ENCODE measurements at regions not wholly inside any gene's neighbourhood (a gene's known extent, or its start where the extent isn't known, plus 50 kb on each side); places are given as distances from the start of the nearest gene placed in this dataset.

GRCh38 chr10:43897765-43898419, 249.2 kb upstream of the ZNF32 start:
- DNase-seq: no peak
- intact Hi-C loops (cut with DNase I): no loop called here

- DNase-seq: no peak
- intact Hi-C loops (cut with DNase I): no loop called here
Measured at GRCh38 chr10:43892062-43892770, 243.5 kb upstream of the ZNF32 start.

GRCh38 chr10:43891241-43891640, 242.6 kb upstream of the ZNF32 start:
- intact Hi-C loops (cut with DNase I): no loop called here
- no peak for DNase-seq

- intact Hi-C loops (cut with DNase I): no loop called here
- no peak for DNase-seq
Measured at GRCh38 chr10:43890124-43890523, 241.4 kb upstream of the ZNF32 start.

GRCh38 chr10:43888586-43888985, 239.9 kb upstream of the ZNF32 start:
- no peak for DNase-seq
- intact Hi-C loops (cut with DNase I): no loop called here

- DNase-seq: no peak
- intact Hi-C loops (cut with DNase I): no loop called here
Measured at GRCh38 chr10:43885842-43886241, 237.2 kb upstream of the ZNF32 start.

GRCh38 chr10:43885252-43885651, 236.6 kb upstream of the ZNF32 start:
- intact Hi-C loops (cut with DNase I): no loop called here
- no peak for DNase-seq

- intact Hi-C loops (cut with DNase I): no loop called here
- no peak for DNase-seq
Measured at GRCh38 chr10:43884501-43885105, 235.9 kb upstream of the ZNF32 start.

GRCh38 chr10:43882711-43883110, 234.0 kb upstream of the ZNF32 start:
- DNase-seq: no peak

GRCh38 chr10:43881657-43882056, 233.0 kb upstream of the ZNF32 start:
- intact Hi-C loops (cut with DNase I): no loop called here
- DNase-seq: no peak

More at GRCh38 chr10:43882711-43883110, 234.0 kb upstream of the ZNF32 start:
- intact Hi-C loops (cut with DNase I): no loop called here

- no peak for DNase-seq
- intact Hi-C loops (cut with DNase I): no loop called here
Measured at GRCh38 chr10:43880160-43880559, 231.5 kb upstream of the ZNF32 start.

GRCh38 chr10:43879742-43880141, 231.1 kb upstream of the ZNF32 start:
- DNase-seq: no peak
- intact Hi-C loops (cut with DNase I): no loop called here

- no peak for DNase-seq
- intact Hi-C loops (cut with DNase I): no loop called here
Measured at GRCh38 chr10:43879162-43879561, 230.5 kb upstream of the ZNF32 start.

GRCh38 chr10:43878386-43878785, 229.7 kb upstream of the ZNF32 start:
- intact Hi-C loops (cut with DNase I): no loop called here
- DNase-seq: no peak

- intact Hi-C loops (cut with DNase I): no loop called here
- no peak for DNase-seq
Measured at GRCh38 chr10:43876976-43877375, 228.3 kb upstream of the ZNF32 start.

GRCh38 chr10:43874984-43875383, 226.3 kb upstream of the ZNF32 start:
- DNase-seq: no peak
- intact Hi-C loops (cut with DNase I): no loop called here

GRCh38 chr10:43873717-43874116, 225.0 kb upstream of the ZNF32 start:
- intact Hi-C loops (cut with DNase I): no loop called here
- DNase-seq: no peak

GRCh38 chr10:43872644-43873043, 224.0 kb upstream of the ZNF32 start:
- intact Hi-C loops (cut with DNase I): no loop called here
- DNase-seq: no peak

GRCh38 chr10:43871545-43871944, 222.9 kb upstream of the ZNF32 start:
- intact Hi-C loops (cut with DNase I): no loop called here
- no peak for DNase-seq

- peak in 1 of 10 donors; percentile 80 for DNase-seq
- intact Hi-C loops (cut with DNase I): no loop called here
Measured at GRCh38 chr10:43870968-43871439, 222.3 kb upstream of the ZNF32 start.

GRCh38 chr10:43869669-43870322, 221.1 kb upstream of the ZNF32 start:
- no peak for DNase-seq
- intact Hi-C loops (cut with DNase I): no loop called here

Measured in posterior cingulate gyrus (tissue), 11 donors.